ENCODE measurements at regions not wholly inside any gene's neighbourhood (a gene's known extent, or its start where the extent isn't known, plus 50 kb on each side); places are given as distances from the start of the nearest gene placed in this dataset.
"Not testable (repeated sequence)": the region's sequence is repeated elsewhere in the genome, so short reads cannot be mapped to it uniquely, and the experiment has no call there.

DNA sequence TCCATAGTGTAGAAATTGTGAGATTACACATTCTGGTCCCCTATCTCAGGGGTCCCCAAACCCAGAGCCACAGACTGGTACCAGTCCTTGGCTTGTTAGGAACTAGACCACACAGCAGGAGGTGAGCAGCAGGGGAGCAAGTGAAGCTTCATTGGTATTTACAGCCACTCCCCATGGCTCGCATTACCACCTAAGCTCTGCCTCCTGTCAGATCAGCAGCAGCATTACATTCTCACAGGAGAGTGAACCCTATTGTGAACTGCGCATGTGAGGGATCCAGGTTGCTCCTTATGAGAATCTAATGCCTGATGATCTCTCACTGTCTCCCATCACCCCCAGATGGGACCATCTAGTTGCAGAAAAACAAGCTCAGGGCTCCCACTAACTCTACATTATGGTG lies 229.7 kb upstream of the IRF2BP2 start:
- DNase-seq, result peak; percentile 43

DNA sequence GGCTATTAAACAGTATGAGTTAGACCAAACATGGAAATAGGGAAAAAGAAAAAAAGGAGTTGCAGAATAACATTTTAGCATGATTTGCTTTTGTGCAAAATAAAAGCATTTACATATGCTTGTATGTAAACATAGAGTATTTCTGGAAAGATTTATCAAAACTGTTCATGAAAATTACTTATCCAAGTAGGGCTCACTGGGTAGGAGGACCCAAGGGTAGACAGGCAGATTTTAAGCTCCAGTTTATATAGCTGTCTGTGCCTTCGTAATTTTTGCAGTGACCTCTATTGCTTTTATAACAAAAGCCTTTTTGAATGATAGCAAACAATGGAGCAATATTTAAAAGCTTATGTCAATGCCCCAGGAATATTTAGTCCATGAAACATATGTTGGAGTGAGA lies 228.8 kb upstream of the IRF2BP2 start:
- no peak for DNase-seq

DNA sequence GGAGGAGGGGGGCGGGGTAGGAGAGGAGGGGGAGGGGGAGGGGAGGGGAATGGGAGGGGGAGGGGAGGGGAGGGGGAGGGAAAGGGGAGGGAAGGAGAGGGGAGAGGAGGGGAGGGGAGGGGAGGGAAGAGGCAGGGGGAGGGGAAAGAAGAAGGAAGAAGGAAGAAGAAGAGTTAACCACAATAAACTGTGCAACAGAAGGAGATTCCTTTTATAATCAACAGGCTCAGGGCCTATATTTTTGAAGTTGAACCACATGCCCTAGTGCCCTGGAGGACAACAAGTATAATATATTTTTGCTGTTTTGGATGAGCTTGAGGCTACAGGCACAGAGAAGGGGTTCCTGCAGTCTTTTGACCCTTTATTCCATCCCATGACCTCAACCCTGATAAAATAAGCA lies 228.2 kb upstream of the IRF2BP2 start:
- DNase-seq, result no peak

DNA sequence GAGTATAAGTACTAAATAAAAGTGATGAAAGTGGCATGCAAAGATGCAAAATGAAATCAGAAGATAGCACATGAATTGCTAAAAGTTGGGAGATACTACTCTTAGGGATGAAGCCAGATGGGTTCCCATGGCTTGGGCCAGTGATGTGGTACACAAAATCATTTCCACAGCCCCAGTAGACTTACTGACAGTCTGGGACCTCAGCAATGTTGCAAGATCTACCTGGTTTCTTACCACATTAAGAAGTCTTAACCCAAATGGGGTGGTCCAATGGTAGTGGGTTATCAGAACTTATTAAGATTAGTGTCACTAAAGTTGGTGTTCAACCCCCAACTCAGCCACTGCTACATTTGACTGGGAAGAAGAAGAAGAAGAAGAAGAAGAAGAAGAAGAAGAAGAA lies 227.7 kb upstream of the IRF2BP2 start:
- no peak for DNase-seq

DNA sequence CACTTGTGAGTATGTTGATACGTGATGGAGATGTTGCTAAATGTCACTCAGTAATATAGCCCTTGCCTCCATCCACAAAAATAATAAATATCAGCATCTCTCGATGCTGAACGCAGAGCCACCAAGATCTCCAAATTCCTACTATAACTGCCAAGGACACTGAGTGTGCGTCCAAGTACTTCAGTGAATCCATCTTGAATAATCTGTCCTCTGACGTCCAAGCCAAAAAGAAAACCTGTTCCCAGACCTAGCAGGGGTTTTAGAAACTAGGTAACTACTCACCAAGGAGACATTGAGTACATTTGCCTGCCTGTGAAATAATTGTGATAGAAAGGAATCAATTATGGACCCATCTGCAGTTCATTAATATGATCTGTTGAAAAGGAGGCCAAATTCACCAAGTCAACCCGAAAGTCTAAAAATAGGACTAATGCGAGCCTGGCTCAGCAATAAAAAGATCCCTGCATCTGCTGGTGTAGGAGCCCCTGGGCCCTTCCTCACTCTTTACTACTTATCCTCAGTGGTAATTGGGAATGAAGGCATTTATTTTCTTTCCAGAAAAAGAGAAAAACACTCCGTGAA lies 226.9 kb upstream of the IRF2BP2 start:
- no peak for DNase-seq

DNA sequence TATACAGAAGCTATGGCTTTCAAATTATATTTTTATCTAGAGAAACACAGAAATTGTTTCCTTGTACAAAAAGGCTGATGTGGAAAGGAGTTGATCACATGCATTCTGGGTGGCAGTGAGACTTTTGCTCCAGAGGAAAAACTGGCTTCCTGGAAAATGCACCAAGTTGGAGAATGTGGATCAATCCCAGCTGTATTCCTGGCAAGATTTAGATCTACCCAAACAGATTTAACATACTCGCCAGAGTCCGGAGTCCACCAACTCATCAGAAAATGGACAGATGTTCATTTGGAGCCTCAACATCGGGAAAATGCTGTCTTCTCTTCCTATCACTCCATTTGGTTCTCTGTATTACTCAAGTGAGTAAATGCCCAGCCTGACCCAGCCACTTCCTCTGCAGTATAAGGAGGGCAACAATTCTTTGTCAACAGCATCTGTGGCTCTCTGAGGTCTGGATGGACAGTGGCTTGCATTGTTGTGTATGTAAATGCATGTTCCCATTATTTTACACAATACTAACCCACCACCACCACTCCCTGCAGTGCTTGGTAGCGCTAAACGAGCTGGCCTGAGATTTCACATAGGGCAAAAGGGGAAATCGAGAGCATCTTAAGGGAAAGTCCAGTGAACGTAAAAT lies 226.2 kb upstream of the IRF2BP2 start:
- no peak for DNase-seq

DNA sequence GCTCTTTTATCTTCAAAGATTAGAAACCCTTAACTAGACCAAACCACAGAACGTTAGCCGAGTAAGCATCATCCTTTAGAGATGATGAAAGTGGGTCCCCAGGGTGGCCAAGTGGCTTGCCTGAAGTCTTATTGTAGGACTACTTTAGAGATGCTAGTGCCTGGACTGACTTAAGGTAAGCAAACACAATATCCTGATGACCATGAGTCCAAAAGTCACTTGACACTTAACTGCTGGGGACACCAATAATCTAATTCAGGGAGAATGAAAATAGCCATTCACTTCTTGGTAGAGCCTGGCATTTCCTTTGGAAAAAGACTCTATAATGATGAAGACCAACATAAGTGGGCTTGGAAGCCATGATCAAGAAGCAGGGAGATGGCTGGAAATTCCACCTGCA lies 225.3 kb upstream of the IRF2BP2 start:
- no peak for DNase-seq

DNA sequence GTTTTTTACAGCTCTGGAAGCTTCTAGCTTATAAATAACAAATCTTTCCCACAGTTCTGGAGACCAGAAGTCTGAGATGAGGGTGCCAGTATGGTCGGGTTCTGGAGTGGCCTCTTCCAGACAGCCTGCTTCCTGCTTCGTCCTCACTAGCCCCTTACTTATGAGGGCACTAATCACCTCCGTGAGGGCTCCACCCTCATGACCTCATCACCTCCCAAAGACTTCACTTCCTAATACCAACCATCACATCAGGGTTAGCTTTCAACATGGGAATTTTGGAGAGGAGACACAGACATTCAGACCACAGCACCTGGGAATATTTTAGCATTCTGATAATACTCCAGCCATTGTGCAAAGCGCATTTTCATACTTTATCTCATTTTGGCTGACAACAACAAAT lies 223.7 kb upstream of the IRF2BP2 start:
- no peak for DNase-seq

DNA sequence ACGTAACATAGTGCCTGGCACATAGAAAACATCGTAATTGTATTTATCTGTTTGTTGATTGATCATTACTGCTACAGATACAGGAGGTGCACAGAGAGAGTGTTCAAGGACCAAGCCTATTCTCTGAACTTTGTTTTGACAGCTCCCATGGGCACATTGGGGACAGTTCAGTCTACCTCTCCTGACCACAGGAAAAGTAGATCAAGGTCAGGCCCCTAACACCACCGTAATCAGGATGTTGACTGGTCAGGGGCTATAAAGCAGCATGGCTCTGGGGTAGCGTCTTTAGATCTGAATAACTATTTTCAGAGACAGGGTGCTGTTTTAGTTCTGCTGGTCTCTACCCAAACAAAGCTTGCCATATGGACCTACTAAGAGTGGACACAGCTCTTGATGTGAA lies 223.1 kb upstream of the IRF2BP2 start:
- DNase-seq, result no peak

DNA sequence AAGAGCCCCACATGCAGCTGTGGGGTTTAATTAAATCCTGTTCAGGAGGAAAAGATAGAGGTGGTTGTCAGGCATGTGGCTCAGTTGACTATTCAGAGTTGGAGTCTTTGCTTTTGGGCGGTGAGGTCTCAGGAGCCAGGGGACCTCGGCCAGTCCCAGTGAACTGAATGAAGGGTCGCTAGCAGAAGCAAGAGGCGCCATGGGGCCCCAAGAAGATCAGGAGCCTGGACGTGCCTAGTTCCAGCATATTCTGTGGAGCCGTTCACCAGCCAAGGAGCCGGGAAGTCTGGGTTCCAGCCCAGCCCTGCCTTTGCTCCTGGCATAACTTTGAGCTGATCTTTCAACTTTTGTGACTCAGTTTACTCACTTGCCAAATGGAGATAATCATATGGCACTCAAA lies 217.7 kb upstream of the IRF2BP2 start:
- DNase-seq, result no peak

DNA sequence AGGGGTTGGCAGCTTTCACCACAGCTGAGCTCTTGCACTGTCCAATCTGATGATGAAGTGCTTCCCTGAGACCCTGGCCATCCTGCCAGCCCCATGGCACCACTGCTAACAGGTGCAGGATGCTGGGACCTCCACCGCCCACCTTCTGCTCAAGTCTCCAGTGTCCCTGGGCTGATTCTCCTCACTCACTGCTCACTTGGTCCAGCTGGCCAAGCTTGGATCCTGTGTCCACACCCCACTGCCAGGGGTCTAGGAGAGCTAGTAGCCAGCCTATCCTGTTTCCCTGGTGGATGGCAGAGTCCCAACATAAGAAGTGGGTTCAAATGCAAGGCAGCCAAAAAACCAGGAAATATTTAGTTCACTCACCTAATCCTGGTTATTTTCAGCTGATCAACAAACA lies 217.2 kb upstream of the IRF2BP2 start:
- no peak for DNase-seq

DNA sequence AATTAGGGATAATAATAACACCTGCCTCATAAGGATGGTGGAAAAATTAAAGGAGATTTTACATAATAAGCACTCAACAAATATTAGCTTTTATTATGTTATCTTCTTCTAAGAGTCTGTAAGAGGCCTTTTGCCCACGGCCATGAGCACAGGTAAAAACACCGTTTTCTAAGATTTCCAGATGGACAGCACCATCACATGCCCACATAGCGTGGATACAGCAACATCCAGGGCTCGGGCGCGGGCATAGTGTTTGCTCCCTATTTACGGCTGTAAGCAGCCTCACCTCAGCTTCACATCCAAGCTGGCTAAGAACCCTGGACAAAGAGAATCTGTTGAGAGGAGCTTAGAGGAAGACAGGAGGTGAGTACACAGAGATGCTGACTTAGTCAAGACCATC lies 216.4 kb upstream of the IRF2BP2 start:
- no peak for DNase-seq

DNA sequence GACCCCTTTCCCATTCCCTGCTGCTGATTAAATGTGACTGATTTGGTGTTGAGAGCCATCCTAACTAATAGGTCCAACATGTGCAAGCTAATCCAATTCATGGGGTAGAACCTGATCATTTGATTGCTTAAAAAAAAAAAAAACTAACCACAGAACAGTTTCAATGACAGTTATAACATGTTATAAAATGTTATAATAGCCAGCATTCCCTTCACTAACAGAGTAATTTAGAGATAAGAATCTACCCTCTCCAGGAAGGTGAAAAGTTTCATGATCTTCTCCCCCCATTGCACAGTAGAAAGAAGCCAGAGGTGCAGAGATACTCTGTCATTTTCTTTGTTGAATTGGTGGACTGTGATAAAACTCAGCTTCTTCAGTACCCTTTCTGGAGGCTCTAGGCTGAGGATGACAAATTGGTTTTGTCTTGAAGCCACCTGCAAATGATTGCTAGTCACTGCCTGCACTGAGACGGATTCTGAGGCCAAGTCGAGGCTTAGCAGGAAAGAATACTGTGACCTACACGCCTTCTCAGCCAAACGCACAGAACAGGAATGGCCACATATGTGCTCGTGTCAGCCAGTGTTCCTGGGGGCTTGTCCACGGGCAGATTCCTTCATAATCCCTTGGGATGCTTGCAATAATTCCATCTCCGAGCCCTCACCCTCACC lies 215.7 kb upstream of the IRF2BP2 start:
- DNase-seq, result no peak

DNA sequence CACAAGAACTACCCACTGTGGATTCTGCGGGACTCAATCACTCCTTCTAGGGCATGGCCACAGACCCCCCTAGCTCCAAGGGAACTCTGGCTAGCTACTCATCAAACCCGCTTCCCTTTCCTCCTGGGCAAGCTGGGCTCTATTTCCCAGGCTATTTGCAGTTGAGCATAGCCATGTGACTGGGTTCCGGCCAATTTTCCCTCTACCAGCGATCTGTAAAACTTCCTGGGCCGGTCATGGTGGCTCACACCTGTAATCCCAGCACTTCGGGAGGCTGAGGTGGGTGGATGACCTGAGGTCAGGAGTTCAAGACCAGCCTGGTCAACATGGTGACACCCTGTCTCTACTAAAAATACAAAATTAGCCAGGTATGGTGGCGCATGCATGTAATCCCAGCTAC lies 214.9 kb upstream of the IRF2BP2 start:
- DNase-seq, result not testable (repeated sequence)

DNA sequence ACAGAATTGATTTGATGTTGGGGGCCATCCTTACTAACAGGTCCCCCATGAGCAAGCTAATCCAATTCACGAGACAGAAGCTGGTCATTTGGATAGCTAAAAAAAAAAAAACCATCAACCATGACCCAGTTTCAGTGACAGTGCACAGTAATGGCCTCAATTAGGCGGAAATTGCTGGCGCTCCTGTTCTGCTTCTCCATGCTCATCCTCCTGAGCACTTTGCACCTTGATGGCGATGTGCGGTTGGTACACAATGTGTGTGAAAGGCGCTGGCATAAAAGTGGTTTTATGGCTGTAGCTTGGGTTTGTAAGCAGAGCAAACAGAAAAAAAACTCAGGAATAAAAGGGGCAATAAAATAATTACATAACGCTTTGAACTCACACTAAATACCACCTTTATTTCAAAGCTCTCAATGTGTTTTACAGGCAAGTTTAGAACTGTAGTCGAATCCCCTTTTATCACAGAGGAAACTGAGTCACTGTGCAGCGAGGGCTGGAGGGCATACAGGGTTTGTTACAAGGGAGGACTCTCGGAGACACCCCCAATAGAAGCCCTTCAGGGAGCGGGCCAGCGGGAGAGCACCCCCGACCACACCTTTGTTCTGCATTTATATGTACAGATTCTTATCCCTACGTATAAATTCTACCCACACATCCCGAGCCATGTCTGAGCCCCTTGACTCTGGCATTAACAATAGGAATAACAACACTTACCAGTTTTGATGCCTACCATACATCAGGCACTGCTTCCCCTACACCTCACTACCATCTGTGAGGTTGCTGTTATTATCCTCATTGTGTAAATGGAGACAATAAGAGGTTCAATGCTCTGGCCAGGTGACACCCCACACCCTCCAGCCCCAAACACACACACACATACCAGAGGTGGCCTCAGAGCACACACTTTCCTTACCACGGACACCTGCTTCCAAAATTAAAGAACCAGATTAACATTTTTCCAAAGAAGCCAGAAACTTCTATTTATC lies 213.5 kb upstream of the IRF2BP2 start:
- DNase-seq, result no peak

DNA sequence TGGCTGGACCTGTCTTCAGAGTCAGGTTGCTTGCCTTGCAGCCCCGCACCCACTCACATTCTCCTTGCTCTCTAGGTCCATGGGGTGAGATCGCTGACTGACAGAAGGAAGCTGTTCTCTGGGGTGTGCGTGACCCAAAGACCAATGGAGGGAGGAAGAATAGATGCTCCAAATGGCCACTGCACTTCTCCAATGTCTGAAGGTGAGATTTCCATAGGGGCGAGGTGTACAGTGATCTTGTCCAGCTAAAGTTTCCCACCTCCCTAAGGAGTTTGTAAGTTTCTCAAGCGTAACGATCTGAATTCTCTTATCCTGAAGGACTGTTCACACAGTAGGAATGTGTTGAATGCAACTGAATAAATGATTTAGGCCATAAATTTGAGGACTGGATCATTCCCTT lies 211.9 kb upstream of the IRF2BP2 start:
- DNase-seq, result no peak

DNA sequence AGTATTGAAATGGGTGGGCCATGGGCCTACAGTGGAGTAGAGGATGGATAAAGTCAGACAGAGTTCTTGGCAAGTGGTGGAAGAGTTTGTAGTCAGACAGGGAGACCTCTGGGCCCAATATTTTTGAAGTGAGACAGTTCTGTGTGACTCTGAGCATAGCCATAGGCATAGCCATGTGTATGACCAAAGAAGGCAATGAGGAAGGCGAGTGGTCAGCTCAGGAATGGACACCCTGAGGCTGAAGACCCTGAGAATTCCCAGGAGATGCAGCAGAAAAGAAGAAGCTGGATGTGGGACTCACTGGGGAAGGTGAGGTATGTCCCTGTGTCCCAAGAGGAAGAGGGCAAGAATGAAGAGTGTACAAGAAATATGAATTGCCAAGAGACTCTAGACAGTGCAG lies 210.6 kb upstream of the IRF2BP2 start:
- peak; percentile 55 for DNase-seq

DNA sequence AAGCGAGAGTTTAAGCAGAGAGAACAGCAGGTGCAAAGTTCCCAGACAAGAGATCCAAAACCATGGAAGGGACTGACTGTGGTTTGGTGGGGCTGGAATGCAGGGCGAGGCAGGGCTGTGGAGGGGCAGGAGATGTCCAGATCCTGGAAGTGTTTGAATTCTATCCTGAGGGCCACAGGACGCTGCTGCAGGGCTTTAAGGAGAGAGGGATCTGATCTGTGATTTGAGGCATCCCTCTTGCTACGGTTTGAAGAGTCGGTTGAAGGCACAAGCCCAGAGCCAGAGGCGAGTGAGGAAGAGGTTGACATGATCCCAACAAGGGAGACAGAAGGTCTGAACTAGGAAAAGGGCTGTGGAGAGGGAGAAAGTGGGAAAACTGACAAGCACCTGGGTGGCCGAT lies 209.9 kb upstream of the IRF2BP2 start:
- DNase-seq, result not testable (repeated sequence)

DNA sequence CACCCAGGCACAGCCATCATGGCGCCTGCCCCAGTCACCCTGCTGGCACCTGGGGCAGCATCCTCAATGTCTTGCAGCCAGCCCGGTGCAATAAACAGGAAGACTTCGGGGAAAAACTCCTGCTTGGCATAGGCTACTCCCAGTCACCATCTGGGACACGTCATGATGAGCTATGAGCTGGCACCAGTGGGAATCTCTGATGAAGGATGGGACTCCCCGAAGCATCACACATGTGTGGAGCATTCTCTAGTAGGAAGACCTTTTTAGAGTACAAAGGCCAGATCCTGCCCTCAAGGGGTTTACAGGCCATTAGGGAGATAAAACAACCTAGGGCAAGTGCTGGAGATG lies 208.0 kb upstream of the IRF2BP2 start:
- not testable (repeated sequence) for DNase-seq

DNA sequence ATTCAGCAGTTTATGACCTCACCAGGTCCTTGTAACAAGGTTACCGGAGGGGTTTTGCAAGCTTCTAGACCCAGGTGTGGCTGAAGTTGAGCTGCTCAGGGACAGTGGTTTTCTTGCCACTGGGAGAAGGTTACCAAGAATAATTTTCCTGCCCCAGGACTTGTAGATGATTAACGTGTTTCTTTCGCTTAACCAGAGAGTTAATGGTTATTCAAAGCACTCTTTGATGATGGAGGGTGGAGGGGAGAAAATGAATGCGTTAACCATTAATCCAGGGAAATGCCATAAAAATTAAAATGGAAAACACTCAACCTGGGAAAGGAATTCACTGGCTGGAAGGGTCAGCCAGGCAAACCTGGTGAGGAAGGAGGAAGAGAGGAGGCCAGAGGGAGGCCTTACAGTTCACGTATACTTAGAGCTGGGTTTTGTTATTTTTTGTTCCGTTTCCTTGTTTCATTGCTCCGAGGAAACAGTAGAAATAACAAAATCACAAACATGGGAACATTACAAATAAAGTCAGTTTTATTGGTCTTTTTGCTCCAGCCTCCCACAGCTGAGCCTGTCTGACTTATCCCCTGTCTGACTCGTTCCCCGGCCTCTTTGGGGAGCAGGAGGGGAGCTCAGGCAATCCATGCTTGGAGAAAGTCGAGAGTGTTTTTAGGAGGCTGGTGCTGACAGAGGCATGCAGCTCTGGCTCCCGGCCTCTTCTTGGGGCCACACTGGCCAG lies 207.5 kb upstream of the IRF2BP2 start:
- DNase-seq, result not testable (repeated sequence)

DNA sequence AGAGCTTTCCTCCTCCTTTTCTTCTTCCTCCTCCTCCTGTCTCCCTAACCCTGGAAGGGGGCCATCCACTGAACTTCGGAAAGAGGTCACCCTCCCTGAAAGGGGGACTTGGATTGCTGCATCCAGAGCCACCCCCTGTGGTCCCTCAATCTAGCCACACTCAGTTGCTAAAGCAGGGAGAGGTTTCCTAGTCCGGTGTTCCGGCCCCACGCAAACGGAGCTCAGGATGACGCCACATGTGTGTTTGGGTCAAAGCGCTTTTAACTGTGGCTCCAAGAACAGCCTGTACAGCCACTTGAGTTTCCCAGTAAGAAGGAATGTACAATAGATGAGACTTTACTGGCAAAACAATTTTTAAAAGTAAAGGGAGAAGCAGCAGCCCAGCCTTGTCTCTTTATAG lies 206.9 kb upstream of the IRF2BP2 start:
- not testable (repeated sequence) for DNase-seq

DNA sequence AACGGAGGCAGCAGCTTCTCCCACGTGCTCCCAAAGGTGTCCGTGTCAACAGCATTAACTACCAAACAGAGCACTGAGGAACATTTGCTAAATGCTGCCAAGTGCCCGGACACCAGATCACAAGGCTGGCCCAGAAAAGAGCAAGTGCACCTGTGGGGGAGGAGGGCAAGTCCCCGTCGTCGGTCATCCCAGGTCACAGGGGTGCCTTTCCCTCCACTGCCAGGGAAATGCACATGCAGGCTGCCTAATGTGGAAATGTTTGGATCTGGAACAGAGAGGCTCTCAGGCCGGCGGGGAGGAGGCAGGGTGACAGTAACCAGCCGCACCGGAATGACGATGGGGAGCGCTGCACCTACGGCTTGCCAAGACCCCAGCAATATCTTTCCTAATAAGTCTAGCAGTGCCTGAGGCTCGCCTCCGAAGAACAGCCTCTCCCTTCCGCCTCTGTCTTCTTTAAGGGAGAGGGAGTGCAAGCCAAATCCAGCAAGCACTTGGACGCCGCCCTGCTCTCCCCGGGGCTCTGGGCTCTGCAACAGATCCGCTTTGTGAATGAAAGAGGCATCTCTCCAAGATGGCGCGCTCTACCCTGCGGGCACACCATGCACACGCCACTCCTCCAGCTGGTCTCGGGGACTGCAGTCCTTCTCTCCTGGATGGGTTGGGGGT lies 206.3 kb upstream of the IRF2BP2 start:
- DNase-seq, result not testable (repeated sequence)
